Lower leg skin (tissue), 4 donors: ENCODE measurements at regions not wholly inside any gene's neighbourhood (a gene's known extent, or its start where the extent isn't known, plus 50 kb on each side); places are given as distances from the start of the nearest gene placed in this dataset.

Experiments
- DNase-seq, 2 donors: peaks; one replicate each; pipeline ENCODE4 v3.0.0-alpha.2; 2019; ENCODE audit warnings: low spot score in 2 of 2
- H3K4me3 ChIP-seq: fragments of 200-600 bp; sonication (generic); 2 replicates; pipeline ENCODE4 v1.5.1; 2017; ENCODE audit warnings: mild to moderate bottlenecking, low read depth; ENCODE audit not compliant: poor library complexity, severe bottlenecking
- CTCF ChIP-seq, 3 donors: fragments of 450-650 bp; IDR thresholded peaks; one replicate each; pipeline ENCODE4 v1.5.1; 2016; ENCODE audit warnings: antibody characterized with exemption in 3 of 3, mild to moderate bottlenecking in 3 of 3, moderate library complexity in 2 of 3
- POLR2A ChIP-seq, 2 donors: fragments of 450-650 bp; IDR thresholded peaks; one replicate each; pipeline ENCODE4 v1.6.1; 2016 to 2017; ENCODE audit warnings: antibody characterized with exemption in 2 of 2, mild to moderate bottlenecking in 1 of 2, moderate library complexity in 1 of 2
- WGBS, 2 donors: methylation state at CpG; one replicate each; pipeline ENCODE4 v1.1.5; 2018; 5-methylcytosine and 5-hydroxymethylcytosine counted together
- intact Hi-C: fragments of 100-400 bp; cut with DNase I; formaldehyde crosslinking; loops from one replicate; pipeline ENCODE4 v1.15.0; 2023; ENCODE audit warnings: low total_unique reads

- no peak overlapping the region for H3K4me3 ChIP-seq
- no peak for DNase-seq
- TF ChIP-seq POLR2A (IDR thresholded peaks at IDR 0.05) = no peak
- TF ChIP-seq CTCF (IDR thresholded peaks at IDR 0.05) = no peak
- intact Hi-C loops = no loop called here
These were observed 335.2 kb downstream of the PPP1R2C start for GRCh38 chrX:42442745-42443144.

- intact Hi-C loops = no loop called here
- no peak for TF ChIP-seq CTCF (IDR thresholded peaks at IDR 0.05)
- TF ChIP-seq POLR2A (IDR thresholded peaks at IDR 0.05) = no peak
- 57 to 67% methylated on average over 1 of the region's 1 CpG for WGBS, 2 donors
- no peak overlapping the region for H3K4me3 ChIP-seq
- DNase-seq = no peak
These were observed 340.8 kb downstream of the PPP1R2C start for GRCh38 chrX:42437211-42437610.

GRCh38 chrX:42434458-42435166 lies 343.4 kb downstream of the PPP1R2C start:
- intact Hi-C loops = no loop called here
- no peak for DNase-seq
- TF ChIP-seq POLR2A (IDR thresholded peaks at IDR 0.05) (no peak), CTCF (IDR thresholded peaks at IDR 0.05) (no peak)
- WGBS, 2 donors = 66 to 87% methylated on average over 2 to 4 of the region's 4 CpGs
- H3K4me3 ChIP-seq = no peak overlapping the region

DNA sequence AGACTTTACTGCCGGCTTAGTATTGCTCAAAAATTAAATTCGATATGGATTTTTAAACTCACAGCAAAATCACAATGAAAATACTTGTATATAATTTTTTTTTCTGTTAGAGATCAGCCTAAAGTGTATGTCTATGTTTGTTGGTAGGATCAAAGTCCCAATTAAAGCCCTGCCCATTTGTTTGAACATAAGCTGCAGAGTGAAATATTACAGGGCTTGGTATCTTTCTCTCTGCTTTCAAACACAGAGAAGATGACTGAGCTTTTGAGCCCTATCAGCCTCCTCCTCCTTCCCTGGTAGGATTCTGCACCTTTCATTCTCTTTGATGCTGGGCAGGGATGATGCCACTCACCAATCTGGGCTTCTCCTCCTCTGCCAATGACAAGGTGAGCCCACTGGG lies 345.4 kb downstream of the PPP1R2C start:
- H3K4me3 ChIP-seq = no peak overlapping the region
- TF ChIP-seq CTCF (IDR thresholded peaks at IDR 0.05) (no peak), POLR2A (IDR thresholded peaks at IDR 0.05) (no peak)
- intact Hi-C loops = no loop called here
- WGBS, 2 donors = 85 to 97% methylated on average over 2 of the region's 2 CpGs
- DNase-seq = no peak

DNA sequence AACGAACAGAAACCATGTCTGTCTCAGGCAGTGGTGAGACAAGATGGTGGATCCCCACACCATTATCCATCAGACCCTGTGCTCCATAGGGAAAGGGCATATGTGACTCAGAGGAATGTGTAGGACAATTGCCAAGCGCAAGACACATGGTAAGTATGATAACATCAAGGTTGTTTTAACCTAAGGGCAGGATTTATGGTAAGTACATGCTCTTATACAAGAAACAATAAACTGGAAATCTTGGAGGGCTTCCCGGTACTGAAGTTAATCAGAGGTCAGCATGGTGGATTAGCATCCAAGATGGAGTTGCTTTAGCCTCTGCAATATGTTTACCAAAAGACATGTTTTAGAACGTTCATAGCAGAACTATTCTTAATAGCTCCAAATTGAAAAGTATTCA lies 355.0 kb downstream of the PPP1R2C start:
- 63 to 69% methylated on average over 4 of the region's 4 CpGs for WGBS, 2 donors
- intact Hi-C loops = no loop called here
- TF ChIP-seq POLR2A (IDR thresholded peaks at IDR 0.05) (no peak), CTCF (IDR thresholded peaks at IDR 0.05) (no peak)
- H3K4me3 ChIP-seq = no peak overlapping the region
- no peak for DNase-seq

DNA sequence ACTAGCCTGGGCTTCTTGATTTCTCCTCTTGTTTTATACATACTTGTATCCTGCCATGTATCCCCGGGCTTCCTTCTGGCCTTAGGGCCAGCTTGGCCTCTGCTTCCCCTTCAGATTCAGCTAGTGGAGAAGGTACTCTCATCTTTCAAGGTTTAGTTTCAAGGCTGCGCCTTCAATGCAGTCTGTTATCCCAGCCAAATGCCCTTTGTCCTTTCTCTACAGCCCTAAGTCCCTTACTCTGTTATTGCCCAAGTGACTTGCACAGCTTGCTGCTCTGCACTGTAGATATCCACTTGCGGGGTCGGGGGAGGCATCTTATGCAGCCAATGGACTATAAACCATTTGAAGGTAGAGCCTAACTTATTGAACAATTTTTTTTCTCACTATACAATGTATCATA lies 357.5 kb downstream of the PPP1R2C start:
- intact Hi-C loops = no loop called here
- H3K4me3 ChIP-seq = no peak overlapping the region
- WGBS, 2 donors = 79 to 90% methylated on average over 4 of the region's 4 CpGs
- DNase-seq = no peak
- TF ChIP-seq CTCF (IDR thresholded peaks at IDR 0.05) (no peak), POLR2A (IDR thresholded peaks at IDR 0.05) (no peak)
